GM12878 (cell line): ENCODE measurements at regions not wholly inside any gene's neighbourhood (a gene's known extent, or its start where the extent isn't known, plus 50 kb on each side); places are given as distances from the start of the nearest gene placed in this dataset.

Source experiments
- ATAC-seq: fragments of 200-7000 bp; cut with Tn5 transposase; 3 replicates; pipeline ENCODE4 v1.9.1; 2020; ENCODE audit warnings: mild to moderate bottlenecking, moderate library complexity
- BruUV-seq: library from RNA; stranded (reverse); fragments of 400-500 nt; replicated peaks from 2 replicates; lab custom pipeline; 2021; lab: Mats Ljungman, UMichigan
- CTCF ChIA-PET: fragments of 300-600 bp; sonication (Branson Sonifier 250); formaldehyde crosslinking; extraction: SDS; loops from one replicate; lab custom pipeline; 2021; ENCODE audit warnings: inconsistent platforms; lab: Yijun Ruan, JAX
- POLR2A ChIA-PET: fragments of 350-600 bp; formaldehyde crosslinking; extraction: SDS; loops from one replicate; lab custom pipeline; 2021; ENCODE audit warnings: inconsistent platforms; lab: Charles Lee
- RAD21 ChIA-PET: fragments of 300-600 bp; sonication (Branson Sonifier 250); formaldehyde crosslinking; loops from one replicate; lab custom pipeline; 2023; ENCODE audit warnings: antibody characterized with exemption; ENCODE audit not compliant: unreplicated experiment; lab: Charles Lee
- SMC1A ChIA-PET: fragments of 300-600 bp; sonication (Branson Sonifier 250); formaldehyde crosslinking; loops from one replicate; lab custom pipeline; 2023; ENCODE audit not compliant: unreplicated experiment, uncharacterized antibody; lab: Charles Lee
- DNase-seq: peaks from one replicate; pipeline ENCODE4 v3.0.0-alpha.2; 2011; ENCODE audit warnings: low read depth, low spot score
- FAIRE-seq: peaks from 3 replicates; lab custom pipeline; 2011; peaks lifted over from hg19 to GRCh38; lab: Jason Lieb, UNC
- H2AFZ ChIP-seq: 2 replicates; pipeline ENCODE4 v1.6.0; 2011; ENCODE audit warnings: low read depth, low read length, control low read depth; ENCODE audit not compliant: control insufficient read depth
- H3K27ac ChIP-seq: 2 replicates; pipeline ENCODE4 v1.5.1; 2011; ENCODE audit warnings: control low read depth; ENCODE audit not compliant: control insufficient read depth, insufficient read depth
- H3K27me3 ChIP-seq, 2 experiments: replicated peaks in 1 of 2; 2 replicates each; pipeline versions ENCODE4 v1.6.0 to v1.6.1; 2011; ENCODE audit warnings: low read length in 1 of 2; ENCODE audit not compliant: control insufficient read depth in 2 of 2, insufficient read depth in 2 of 2
- H3K36me3 ChIP-seq, 2 experiments: 2 replicates each; pipeline ENCODE4 v1.5.1; 2011; ENCODE audit warnings: low read length in 1 of 2; ENCODE audit not compliant: control insufficient read depth in 2 of 2, insufficient read depth in 2 of 2
- H3K4me1 ChIP-seq: 2 replicates; pipeline ENCODE4 v1.6.1; 2011; ENCODE audit warnings: mild to moderate bottlenecking, low read length, moderate library complexity, mixed read lengths; ENCODE audit not compliant: control insufficient read depth, insufficient read depth
- H3K4me2 ChIP-seq: 2 replicates; pipeline ENCODE4 v1.6.0; 2011; ENCODE audit warnings: control low read depth; ENCODE audit not compliant: control insufficient read depth, insufficient read depth
- H3K4me3 ChIP-seq: fragments of 200-600 bp; sonication (generic); 2 replicates; pipeline ENCODE4 v1.5.1; 2016
- H3K79me2 ChIP-seq: 2 replicates; pipeline ENCODE4 v1.6.0; 2011; ENCODE audit warnings: low read length; ENCODE audit not compliant: control insufficient read depth, insufficient read depth
- H3K9ac ChIP-seq: 2 replicates; pipeline ENCODE4 v1.8.0; 2011; ENCODE audit warnings: low read length, control low read depth, mixed read lengths; ENCODE audit not compliant: control insufficient read depth, insufficient read depth
- H3K9me3 ChIP-seq: replicated peaks from 3 replicates; pipeline ENCODE4 v1.5.1; 2011; ENCODE audit warnings: mild to moderate bottlenecking, low read length; ENCODE audit not compliant: control insufficient read depth, insufficient read depth
- H4K20me1 ChIP-seq: 2 replicates; pipeline ENCODE4 v1.6.0; 2011; ENCODE audit not compliant: control insufficient read depth, insufficient read depth
- CREB1 ChIP-seq: IDR thresholded peaks from 2 replicates; pipeline ENCODE4 v1.6.1; 2012; ENCODE audit warnings: low read depth, mild to moderate bottlenecking, inconsistent platforms
- IKZF2 ChIP-seq, 2 experiments: fragments of 450-650 bp; IDR thresholded peaks; 2 replicates each; pipeline ENCODE4 v1.6.1; 2017; ENCODE audit warnings: mild to moderate bottlenecking in 2 of 2, moderate library complexity in 2 of 2
- MEF2A ChIP-seq: IDR thresholded peaks from 2 replicates; pipeline ENCODE4 v1.6.1; 2011; ENCODE audit warnings: low read depth, mild to moderate bottlenecking, low read length, moderate library complexity; ENCODE audit not compliant: insufficient read depth
- POLR2A ChIP-seq: IDR thresholded peaks from 2 replicates; pipeline ENCODE4 v1.6.1; 2011; ENCODE audit warnings: low read depth, mild to moderate bottlenecking, low read length
- SIN3A ChIP-seq: IDR thresholded peaks from 2 replicates; pipeline ENCODE4 v1.6.1; 2012; ENCODE audit warnings: low read depth, low read length, improper control_type of control experiment
- SRF ChIP-seq, 2 experiments: IDR thresholded peaks; 2 replicates each; pipeline ENCODE4 v1.6.1; 2011; ENCODE audit warnings: low read depth in 2 of 2, low read length in 2 of 2, mild to moderate bottlenecking in 1 of 2, moderate library complexity in 1 of 2
- STAT3 ChIP-seq: IDR thresholded peaks from 2 replicates; pipeline ENCODE4 v1.6.1; 2011; ENCODE audit warnings: low read depth, low read length, improper control_type of control experiment
- YBX1 ChIP-seq: fragments of 450-650 bp; IDR thresholded peaks from 2 replicates; pipeline ENCODE4 v1.6.1; 2016; ENCODE audit warnings: antibody characterized with exemption
- YY1 ChIP-seq: IDR thresholded peaks from 2 replicates; pipeline ENCODE4 v1.6.1; 2011; ENCODE audit warnings: low read depth, mild to moderate bottlenecking, low read length
- ZNF622 ChIP-seq: fragments of 450-650 bp; IDR thresholded peaks from 2 replicates; pipeline ENCODE4 v1.6.1; 2017; ENCODE audit warnings: mild to moderate bottlenecking, inconsistent platforms
- WGBS: methylation state at CpG from one replicate; pipeline ENCODE4 v1.1.6; 2016; ENCODE audit warnings: low lambda C conversion rate; ENCODE audit not compliant: insufficient replicate concordance, insufficient coverage; ENCODE audit errors: missing lambda C conversion rate; 5-methylcytosine and 5-hydroxymethylcytosine counted together
- in situ Hi-C: fragments of 300-500 bp; cut with MboI; formaldehyde crosslinking; loops from 9 replicates; pipeline ENCODE4 v1.14.3; 2018; ENCODE audit warnings: mixed read lengths
- intact Hi-C: fragments of 100-400 bp; cut with micrococcal nuclease; formaldehyde crosslinking; loops from one replicate; pipeline ENCODE4 v1.14.2; 2022; ENCODE audit not compliant: unreplicated experiment
- TF ChIP-seq, protein P1 (sequence below): IDR thresholded peaks from 2 replicates; pipeline ENCODE4 v1.6.1; 2012; ENCODE audit warnings: low read depth, low read length, improper control_type of control experiment
- TF ChIP-seq, protein P2 (sequence below): fragments of 450-650 bp; IDR thresholded peaks from 2 replicates; pipeline ENCODE4 v1.6.1; 2017; ENCODE audit warnings: low read depth, mild to moderate bottlenecking, moderate library complexity
- TF ChIP-seq, protein P3 (sequence below): IDR thresholded peaks from 2 replicates; pipeline ENCODE4 v1.6.1; 2012; ENCODE audit warnings: low read length, inconsistent platforms

DNA sequence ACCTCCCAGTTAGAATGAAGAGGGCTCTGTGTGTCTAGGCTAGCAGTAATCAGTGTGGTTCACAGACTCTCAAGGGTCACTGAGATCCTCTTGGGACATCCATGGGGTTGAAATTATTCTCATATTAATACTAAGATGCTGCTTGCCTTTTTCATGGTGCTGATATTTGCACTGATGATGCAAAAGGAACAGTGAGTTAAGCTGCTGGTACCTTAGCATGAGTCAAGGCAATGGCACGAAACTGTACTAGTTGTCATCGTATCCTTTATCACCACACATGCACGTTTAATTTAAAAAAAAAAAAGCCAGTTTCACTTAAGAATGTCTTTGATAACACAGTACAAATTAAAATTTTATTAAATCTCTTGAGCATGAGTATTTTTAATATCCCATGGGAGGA lies 151.9 kb upstream of the TANK start:
- FAIRE-seq (no peak), ATAC-seq (no peak), DNase-seq (no peak)
- RAD21 ChIA-PET: no interaction called here
- Histone ChIP-seq H3K27ac (no peak overlapping the region), H2AFZ (no peak overlapping the region), H3K4me1 (no peaks in the 10 kb centered on the region), H4K20me1 (no peaks in the 10 kb centered on the region), H3K36me3 (no peaks in the 10 kb centered on the region), H3K9me3 (no peaks in the 10 kb centered on the region), H3K9ac (no peak overlapping the region), H3K79me2 (no peaks in the 10 kb centered on the region), H3K4me2 (no peak overlapping the region), H3K27me3 (no peaks in the 10 kb centered on the region), H3K4me3 (no peak overlapping the region)
- in situ Hi-C loops (no loop called here), intact Hi-C loops (no loop called here)
- TF ChIP-seq MEF2A: no peak
- no peak for TF ChIP-seq POLR2A
- TF ChIP-seq STAT3: no peak
- no peak for TF ChIP-seq YY1
- TF ChIP-seq, protein P1, sequence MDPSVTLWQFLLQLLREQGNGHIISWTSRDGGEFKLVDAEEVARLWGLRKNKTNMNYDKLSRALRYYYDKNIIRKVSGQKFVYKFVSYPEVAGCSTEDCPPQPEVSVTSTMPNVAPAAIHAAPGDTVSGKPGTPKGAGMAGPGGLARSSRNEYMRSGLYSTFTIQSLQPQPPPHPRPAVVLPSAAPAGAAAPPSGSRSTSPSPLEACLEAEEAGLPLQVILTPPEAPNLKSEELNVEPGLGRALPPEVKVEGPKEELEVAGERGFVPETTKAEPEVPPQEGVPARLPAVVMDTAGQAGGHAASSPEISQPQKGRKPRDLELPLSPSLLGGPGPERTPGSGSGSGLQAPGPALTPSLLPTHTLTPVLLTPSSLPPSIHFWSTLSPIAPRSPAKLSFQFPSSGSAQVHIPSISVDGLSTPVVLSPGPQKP: no peak
- TF ChIP-seq SIN3A: no peak
- TF ChIP-seq IKZF2 (IDR thresholded peaks at IDR 0.05): no peak
- no peak for TF ChIP-seq ZNF622
- no peak for TF ChIP-seq CREB1
- TF ChIP-seq, protein P2, sequence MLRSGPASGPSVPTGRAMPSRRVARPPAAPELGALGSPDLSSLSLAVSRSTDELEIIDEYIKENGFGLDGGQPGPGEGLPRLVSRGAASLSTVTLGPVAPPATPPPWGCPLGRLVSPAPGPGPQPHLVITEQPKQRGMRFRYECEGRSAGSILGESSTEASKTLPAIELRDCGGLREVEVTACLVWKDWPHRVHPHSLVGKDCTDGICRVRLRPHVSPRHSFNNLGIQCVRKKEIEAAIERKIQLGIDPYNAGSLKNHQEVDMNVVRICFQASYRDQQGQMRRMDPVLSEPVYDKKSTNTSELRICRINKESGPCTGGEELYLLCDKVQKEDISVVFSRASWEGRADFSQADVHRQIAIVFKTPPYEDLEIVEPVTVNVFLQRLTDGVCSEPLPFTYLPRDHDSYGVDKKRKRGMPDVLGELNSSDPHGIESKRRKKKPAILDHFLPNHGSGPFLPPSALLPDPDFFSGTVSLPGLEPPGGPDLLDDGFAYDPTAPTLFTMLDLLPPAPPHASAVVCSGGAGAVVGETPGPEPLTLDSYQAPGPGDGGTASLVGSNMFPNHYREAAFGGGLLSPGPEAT: no peak
- TF ChIP-seq, protein P3, sequence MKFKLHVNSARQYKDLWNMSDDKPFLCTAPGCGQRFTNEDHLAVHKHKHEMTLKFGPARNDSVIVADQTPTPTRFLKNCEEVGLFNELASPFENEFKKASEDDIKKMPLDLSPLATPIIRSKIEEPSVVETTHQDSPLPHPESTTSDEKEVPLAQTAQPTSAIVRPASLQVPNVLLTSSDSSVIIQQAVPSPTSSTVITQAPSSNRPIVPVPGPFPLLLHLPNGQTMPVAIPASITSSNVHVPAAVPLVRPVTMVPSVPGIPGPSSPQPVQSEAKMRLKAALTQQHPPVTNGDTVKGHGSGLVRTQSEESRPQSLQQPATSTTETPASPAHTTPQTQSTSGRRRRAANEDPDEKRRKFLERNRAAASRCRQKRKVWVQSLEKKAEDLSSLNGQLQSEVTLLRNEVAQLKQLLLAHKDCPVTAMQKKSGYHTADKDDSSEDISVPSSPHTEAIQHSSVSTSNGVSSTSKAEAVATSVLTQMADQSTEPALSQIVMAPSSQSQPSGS: no peak
- no peak for TF ChIP-seq YBX1
- TF ChIP-seq SRF (IDR thresholded peaks at IDR 0.05; ENCODE audit: low read depth in 2 of 2, low read length in 2 of 2): no peak
- POLR2A ChIA-PET: no interaction called here
- WGBS: 2% methylated on average over 3 of the region's 3 CpGs
- BruUV-seq: no TSS peak
- SMC1A ChIA-PET: no interaction called here
- CTCF ChIA-PET: no interaction called here
